HG03135 (cell line): ENCODE measurements at regions not wholly inside any gene's neighbourhood (a gene's known extent, or its start where the extent isn't known, plus 50 kb on each side); places are given as distances from the start of the nearest gene placed in this dataset.
A peak's percentile ranks its signal among the peaks of the same experiment; 100 is the strongest.

Experiments used
- ATAC-seq: cut with Tn5 transposase; IDR thresholded peaks from one replicate; pipeline ENCODE4 v1.9.1; 2021; ENCODE audit warnings: mild to moderate bottlenecking, moderate library complexity; ENCODE audit not compliant: unreplicated experiment

DNA sequence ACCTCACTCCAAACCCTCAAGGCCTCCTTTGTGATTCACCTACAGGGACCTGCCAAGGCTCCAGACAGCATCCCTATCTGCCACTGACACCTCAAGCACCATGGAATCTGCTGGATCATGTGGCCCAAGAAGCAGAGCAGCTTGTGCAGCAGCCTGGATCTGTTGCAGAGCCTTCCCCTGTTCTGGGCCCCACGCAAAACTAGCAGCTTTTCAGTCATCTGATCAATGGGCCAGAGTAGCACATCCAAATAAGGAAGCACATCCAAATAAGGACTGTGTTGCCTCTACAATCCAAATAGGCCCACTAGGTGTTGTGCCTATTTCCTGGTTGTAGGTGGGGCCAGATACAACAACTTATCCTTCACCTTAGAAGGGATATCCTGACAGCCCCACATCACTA lies 97.1 kb upstream of the GNAO1 start:
- no peak for ATAC-seq

DNA sequence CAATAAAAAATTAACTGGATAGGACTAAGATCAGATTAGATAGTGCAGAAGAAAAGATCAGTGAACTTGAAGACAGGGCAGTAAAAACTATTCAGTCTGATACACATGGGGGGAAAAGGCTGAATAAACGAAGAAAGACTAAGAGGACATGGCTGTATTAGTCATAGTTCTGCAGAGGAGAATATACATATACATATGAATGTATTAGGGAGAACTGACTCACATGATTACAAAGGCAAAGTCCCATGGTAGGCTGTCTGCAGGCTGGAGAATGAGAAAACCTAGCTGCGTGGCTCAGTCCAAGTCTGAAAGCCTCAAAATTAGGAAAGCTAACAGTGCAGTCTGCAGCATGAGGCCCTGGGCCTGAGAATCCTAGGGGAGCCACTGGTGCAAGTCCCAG lies 98.2 kb upstream of the GNAO1 start:
- ATAC-seq, result no peak

DNA sequence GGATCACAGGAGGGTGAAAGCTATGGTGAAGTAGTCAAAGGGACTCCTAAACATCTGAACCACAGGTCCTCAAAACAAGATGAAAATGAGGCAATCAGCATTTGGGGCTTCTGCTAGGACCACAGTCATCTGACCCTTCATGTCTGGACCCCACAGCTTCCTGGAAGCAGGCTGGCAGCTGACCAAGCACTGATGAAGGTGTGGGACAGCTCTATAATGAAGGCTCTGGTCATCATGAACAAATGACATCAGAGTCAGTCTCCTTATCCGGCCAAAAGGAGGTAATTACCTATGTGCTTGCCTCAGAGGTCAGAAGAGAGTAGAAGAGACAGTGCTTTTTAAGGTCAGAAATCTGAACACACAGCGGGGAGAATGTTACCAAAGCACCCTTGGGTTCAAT lies 101.2 kb upstream of the GNAO1 start:
- no peak for ATAC-seq

DNA sequence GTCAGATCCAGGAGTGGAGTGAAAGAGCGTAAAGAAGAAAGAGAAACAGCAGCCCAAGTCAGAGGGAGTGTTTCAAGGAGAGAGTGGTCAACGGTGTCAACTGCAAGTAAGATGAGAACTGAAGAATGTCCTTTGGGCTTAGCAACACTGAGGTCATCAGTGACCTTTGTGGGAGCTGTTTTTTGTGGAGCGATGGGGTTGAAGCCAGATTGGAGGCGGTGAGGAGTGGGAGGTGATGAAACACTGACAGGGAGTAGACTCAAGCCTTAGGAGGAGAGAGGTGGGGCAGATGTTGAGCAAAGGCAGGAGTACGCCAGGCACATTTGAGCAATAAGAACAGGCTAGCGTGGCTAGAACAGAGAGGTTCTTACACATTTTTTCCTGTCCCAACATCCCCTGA lies 103.7 kb upstream of the GNAO1 start:
- ATAC-seq, result no peak

DNA sequence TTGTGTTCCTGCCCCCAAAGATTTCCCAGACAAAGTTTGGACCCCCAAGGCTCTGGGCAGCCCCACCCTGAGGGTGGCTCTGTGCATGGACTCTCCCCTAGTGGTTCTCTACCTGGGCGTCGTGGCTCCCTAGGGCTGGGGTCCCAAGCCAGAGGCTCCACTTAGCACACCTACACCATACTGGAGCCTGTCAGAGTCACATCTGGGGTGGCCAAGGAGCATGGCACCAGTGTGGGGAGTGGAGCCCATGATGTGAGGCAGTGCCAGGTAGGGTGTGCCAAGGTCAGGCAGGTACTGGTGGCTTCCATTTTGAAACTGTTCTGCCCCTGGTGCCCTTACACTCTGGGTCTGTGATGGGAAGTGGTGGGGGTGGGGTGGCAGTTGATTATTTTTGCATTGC lies 109.9 kb upstream of the GNAO1 start:
- no peak for ATAC-seq

DNA sequence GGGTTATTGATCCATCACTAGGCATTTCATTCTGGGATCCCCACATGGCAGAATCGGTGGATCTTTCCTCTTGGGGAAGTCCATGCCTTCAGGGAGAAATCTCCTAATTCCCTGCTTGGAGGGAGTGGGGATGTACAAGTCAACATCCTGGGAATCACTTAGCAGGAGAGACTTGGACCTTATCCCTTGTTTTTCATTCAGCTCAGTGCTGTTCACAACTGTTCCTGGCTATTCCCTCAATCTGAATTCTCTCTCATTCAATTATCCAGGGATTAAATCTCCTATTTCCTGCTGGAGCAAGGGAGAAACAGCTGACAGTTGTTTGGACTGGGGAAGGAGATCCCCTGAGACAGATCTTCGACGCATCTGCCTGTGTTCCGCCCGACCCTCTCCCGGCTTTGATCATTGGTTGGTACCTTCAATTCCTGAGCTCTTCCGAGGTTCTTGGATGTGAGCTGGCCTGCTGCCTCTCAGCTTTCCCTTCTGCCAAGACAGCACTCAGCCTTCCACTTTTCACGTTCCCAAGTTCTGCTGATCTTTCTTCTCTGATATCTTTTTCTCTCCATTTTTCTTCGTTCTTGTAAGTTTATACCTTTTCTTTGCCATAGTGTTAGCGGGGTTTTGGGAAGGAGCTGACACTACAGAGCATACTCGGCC lies 115.4 kb upstream of the GNAO1 start:
- no peak for ATAC-seq

DNA sequence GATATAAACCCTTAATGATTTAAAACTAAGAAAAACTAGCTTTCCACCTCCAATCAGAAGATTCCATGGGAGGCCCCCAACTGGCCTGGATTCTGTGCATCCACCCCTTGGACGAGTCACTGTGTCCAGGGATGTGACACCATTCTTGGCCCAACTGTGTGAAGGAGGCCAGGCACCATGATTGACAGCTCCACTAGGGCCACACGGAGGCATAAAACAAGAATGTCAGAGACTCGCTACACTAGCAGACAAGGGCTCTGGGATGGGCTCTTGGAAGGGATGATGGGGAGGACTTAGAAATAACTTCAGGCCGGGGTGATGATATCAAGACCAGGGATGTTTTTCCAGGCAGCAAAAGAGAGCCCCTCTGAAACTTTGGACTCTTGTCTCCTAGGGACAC lies 117.8 kb upstream of the GNAO1 start:
- ATAC-seq, result no peak

DNA sequence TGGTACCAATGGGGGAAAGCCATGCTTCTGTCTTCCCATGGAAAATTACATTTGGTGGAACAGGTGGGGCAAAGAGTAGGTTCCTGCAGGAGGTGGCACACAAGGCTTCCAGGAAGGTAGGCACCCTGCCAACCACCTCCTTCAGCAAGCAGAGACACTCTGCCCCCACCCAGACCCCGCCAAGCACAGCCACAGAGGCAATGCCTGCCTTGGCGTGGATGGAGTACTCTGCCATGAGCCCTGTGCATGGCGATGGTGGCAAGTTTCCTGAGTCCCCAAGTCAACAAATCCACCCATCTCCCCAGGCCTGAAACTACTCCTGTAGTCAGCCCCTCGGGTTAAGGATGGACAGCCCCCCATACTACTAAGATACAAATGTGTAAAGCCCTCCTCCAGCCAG lies 119.2 kb upstream of the GNAO1 start:
- ATAC-seq, result no peak

DNA sequence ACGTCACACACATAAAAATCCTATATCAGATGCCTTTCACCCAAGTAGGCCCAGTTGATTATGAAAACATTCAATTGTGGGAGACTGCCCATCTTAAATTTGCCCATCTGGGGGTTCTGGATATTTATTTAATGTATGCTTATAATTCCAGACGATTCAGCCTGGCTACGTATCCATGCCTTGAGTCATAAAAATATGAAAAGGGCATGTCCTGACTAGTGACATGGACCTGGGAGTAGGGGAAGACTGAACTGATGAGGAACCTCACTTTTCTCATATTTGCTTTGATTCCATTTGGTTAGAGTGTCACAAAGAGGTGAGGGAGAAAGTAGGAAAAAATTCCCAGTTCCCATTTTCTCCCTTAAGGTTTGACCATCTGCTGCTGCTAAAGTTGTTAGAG lies 122.5 kb upstream of the GNAO1 start:
- no peak for ATAC-seq

DNA sequence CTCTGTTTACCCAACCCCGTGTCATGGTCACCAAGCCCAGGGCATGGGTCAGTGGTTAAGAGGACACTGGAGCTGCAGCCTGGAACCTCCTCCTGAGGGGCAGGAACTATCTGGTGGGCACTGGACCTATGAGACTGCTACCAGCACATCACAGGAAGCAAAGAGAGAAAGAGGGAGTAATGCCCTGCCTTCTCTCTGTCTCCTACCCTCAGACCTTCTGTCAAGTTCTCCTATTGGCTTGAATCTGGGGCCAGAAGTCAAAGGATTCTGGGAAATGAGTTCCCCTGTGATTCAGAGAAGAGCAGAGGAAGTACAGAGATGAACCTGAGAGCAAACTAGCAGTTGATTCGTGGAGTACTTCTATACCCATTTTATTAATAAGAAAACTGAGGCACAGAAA lies 123.0 kb upstream of the GNAO1 start:
- no peak for ATAC-seq

DNA sequence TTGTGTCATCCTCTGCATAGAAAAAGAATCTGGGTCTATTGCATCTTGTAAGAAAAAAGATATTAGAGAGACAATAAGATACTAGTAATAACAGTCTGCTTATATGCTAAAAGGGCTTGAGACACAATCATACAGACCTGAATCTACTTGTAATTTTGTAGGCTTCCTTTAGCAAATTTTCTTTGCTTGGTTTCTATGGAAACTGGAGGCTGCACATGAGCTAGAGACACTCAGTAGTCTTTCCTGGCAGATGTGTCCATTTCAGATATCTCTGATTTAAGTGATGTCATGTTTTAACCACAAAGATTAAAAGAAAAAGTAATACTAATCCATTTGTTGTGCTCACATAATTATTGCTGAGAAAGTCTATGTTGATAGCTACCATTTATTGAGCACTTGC lies 123.9 kb upstream of the GNAO1 start:
- no peak for ATAC-seq

DNA sequence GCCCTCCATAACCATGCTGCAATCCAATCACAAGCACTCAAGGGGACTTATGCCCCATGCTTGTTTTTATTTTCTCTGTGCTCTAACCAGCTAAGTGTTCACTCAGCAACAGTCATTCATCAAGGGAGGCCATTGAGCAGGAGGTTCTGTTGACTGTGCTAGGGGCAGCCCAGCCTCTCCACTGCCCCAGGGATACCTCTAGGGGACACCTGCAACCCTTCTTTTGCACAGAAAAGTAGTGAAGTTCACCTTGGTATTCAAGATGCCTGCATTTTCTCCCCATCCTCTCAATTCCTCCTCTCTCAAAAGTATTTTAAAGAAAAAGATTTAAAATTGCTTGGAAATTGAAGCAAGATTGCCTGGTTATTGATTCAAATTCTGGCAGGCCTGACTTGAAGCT lies 124.7 kb upstream of the GNAO1 start:
- ATAC-seq, result no peak

DNA sequence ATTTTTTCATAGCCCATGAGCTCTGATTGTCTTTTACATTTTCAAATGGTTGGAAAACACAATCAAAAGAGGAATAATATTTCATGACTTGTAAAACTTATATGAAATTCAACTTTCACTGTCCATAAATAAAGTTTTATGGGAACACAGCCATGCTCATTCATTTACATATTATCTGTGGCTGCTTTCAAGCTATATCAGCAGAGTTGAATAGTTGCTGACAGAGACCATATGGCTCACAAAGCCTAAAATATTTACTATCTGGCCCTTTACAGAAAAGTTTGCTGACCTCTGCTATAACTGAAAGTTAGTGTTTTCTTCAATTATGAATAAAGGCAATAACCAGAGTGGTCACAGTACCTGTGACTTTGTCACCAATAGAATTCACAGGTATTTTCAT lies 128.2 kb upstream of the GNAO1 start:
- no peak for ATAC-seq

DNA sequence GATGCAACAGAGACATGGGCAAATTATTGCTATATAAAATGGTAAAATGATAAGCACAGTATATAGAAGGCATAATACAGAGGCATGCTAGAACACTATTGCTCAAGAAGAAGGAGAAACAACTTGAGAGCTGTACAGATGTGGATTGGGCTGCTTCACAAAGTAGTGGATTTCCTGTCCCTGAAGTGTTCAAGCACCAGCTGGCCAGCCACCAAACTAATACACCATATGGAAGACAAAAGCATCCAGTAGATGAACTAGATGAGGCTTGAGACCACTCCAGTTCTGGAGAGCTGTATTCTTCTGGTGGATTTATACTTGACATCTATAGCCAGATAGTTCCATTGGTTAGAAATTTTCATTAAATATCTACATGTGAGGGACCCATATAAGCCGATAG lies 134.1 kb upstream of the GNAO1 start:
- no peak for ATAC-seq

DNA sequence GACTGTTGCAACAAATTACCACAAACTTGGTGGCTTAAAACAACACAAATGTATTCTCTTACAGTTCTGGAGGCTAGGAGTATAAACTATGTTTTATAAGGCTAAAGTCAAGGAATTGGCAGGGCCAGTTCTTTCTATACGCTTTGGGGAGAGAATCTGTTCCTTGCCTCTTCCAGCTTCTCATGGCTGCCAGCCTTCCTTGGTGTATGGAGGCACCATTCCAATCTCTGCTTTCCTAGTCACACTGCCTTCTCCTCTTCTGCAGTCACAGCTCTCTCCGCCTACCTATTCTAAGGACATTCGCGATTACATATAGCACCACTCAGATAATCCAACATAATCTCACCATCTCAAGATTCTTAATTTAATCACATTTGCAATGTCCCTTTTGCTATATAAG lies 140.4 kb upstream of the GNAO1 start:
- ATAC-seq, result no peak

DNA sequence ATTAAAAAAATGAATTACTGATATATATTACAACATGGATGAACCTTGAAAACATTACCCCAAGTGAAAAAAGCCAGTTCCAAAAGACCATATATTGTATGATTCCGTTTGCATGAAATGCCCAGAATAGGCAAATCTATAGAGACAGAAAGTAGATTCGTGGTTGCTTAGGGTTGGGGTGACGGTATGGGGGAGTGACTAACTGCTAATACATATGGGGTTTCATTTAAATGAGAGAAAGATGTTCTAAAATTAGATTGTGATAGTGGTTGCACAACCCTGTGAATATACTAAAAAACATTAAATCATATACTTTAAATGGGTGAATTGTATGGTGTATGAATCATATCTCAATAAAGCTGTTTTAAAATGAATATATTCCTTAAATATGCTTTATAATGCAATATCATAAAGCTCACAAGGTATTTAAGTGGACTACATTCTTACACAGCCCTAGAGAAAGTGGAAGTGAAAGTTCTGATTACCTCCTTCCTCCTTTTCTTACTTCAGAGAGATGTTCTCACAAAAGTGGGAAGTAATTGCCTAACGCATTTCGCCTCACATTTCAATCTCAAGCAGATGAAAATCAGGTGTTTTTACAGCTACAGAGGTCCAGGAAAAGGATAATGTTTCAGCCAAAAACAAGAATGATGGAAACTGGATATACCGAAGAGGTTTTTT lies 142.7 kb upstream of the GNAO1 start:
- ATAC-seq, result peak; percentile 93

DNA sequence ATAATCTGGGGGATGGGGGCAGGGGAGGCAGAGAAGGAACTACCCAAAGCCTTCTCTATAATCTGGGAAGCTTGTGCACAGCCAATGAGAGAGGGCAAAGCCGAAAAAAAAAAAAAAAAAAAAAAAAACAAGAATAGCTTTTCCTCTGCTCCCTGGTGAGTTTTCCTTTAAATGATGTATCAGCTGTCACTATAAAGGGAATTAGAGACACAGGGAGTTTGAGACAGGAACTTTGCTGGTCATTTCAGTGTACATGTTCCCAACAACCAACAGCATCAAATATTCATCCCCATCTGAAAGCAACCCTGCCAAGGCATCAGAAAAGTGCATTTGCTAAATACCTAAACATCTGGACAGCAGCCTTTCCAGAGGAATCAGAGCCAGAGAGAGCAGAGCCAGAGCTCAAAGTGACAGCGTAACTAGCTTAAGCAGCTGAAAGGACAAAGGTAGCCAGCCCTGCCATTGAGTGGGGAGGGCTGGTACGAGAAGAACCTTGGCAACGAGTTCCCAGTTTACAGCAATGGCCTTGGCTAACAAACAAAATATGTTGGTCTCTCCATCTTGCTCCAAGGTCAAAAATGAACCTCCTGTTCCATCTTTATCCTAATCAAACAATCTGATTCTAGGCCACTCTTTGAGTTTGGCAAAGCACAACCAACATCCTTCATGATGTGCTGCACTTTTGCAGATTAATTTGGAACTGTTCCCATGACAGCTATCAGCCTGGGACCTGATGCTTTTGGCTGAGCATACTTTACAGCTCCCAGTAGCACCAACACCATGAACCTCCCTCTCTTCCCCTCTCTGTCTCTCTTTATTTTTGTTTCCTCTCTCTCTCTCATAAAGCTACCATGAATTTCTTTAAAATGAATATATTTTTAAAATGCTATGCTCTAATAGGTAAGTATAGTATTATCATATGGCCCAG lies 143.7 kb upstream of the GNAO1 start:
- no peak for ATAC-seq

DNA sequence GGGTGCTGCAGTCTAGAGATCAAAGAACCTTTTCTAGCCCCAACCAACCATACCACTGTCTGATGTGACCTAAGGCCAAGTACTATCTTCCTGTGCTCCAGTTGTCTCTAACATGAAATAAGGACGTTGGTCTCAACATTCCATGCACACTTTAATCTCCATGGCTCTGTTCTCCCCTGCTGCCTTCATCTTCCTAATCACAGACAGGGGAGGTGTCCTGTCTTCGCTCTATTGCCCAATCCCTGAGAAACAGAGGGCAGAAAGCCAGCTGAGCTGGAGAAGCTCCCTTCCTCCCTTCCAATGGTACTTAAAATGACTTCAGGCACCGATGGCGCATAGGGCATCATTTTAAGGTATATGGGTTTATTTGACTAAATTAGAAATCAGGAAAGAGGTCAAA lies 148.9 kb upstream of the GNAO1 start:
- ATAC-seq, result no peak

DNA sequence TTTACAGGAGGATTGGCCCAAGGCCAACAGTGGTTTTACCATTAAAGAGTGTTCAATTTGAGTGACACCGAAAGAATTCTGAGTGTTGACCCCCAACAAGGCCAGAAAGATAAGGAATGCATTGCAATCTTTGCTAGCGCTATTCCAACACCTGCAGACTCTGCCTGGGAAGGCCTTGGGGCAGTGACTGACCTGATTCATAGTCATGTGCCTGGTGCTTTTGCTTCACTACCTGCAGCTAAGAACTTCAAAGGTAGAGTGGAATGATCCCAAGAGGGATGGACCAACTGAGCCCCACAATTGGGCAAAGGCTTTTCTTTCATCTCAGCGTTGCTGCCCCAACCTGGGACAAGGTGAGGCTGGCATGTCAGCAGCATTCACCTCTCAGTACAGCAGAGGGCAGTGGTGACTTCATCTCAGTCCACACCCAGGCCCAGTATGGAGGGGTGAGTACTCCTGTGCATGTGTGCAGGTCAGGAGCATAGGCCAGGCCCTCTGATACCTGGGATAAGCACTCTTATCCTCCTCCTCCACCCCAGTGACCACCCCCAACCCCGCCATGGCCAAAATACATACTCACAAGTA lies 149.6 kb upstream of the GNAO1 start:
- ATAC-seq, result no peak

DNA sequence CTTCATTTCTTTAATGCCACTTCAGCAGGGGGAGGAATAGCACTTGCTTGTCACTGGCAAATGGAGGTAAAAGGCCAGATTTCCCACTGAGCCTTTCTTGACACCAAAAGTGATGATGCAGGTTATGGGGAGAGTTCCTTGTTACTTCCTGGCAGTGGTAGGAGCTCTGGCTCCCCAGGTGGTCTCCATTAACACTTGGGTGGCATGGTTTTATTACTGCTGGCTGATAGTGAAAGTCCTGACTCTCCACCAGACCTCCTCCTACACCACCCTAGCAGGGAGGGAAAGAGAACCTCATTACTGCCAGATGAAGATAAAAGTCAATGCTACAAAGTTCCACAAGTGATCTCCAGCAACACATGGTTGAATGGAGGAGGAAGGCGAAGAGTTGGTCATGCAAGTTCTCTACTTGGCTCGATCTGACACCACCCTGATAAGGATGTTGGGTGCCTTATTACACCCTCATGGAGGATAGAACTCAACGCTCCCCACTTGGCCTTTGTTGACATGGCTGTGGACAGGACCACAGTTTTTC lies 152.7 kb upstream of the GNAO1 start:
- ATAC-seq, result no peak

DNA sequence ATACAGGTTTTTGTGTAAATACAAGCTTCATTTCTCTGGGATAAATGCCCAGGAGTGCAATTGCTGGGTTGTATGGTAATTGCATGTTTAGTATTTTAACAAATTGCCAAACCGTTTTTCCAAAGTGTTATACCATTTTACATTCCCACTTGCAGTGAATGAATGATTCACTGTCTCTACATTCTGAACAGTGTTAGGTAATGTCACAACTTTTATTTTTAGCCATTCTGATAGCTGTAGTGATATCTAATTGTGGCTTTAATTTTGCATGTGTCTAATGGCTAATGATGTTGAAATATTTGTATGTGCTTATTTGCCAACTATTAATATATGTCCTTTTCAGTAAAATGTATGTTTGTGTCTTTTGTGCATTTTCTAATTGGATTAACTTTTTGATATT lies 156.9 kb upstream of the CES5A start:
- no peak for ATAC-seq
